ENCODE measurements at regions not wholly inside any gene's neighbourhood (a gene's known extent, or its start where the extent isn't known, plus 50 kb on each side); places are given as distances from the start of the nearest gene placed in this dataset.

- no peak for DNase-seq
Observed at GRCh38 chr14:81673930-81674329, 140.3 kb upstream of the SEL1L start.

GRCh38 chr14:81676395-81676794 is 142.7 kb upstream of the SEL1L start:
- DNase-seq: no peak

GRCh38 chr14:81676879-81677278 is 143.2 kb upstream of the SEL1L start:
- DNase-seq: no peak

- no peak for DNase-seq
Observed at GRCh38 chr14:81677736-81678135, 144.1 kb upstream of the SEL1L start.

GRCh38 chr14:81679226-81679625 is 145.6 kb upstream of the SEL1L start:
- no peak for DNase-seq

- no peak for DNase-seq
Observed at GRCh38 chr14:81681541-81681940, 147.9 kb upstream of the SEL1L start.

GRCh38 chr14:81682134-81682533 is 148.5 kb upstream of the SEL1L start:
- no peak for DNase-seq

GRCh38 chr14:81682701-81683100 is 149.0 kb upstream of the SEL1L start:
- DNase-seq: no peak

- DNase-seq: no peak
Observed at GRCh38 chr14:81684696-81685095, 151.0 kb upstream of the SEL1L start.

GRCh38 chr14:81686512-81686911 is 152.9 kb upstream of the SEL1L start:
- DNase-seq: no peak

- DNase-seq: no peak
Observed at GRCh38 chr14:81691931-81692330, 158.3 kb upstream of the SEL1L start.

- no peak for DNase-seq
Observed at GRCh38 chr14:81694419-81694818, 160.8 kb upstream of the SEL1L start.

GRCh38 chr14:81709681-81710080 is 176.0 kb upstream of the SEL1L start:
- no peak for DNase-seq

GRCh38 chr14:81710232-81710845 is 176.7 kb upstream of the SEL1L start:
- no peak for DNase-seq

GRCh38 chr14:81715731-81716130 is 182.1 kb upstream of the SEL1L start:
- DNase-seq: no peak

- DNase-seq: no peak
Observed at GRCh38 chr14:81716953-81717352, 183.3 kb upstream of the SEL1L start.

GRCh38 chr14:81723956-81724355 is 190.3 kb upstream of the SEL1L start:
- DNase-seq: no peak

GRCh38 chr14:81727218-81727617 is 193.6 kb upstream of the SEL1L start:
- no peak for DNase-seq

GRCh38 chr14:81728447-81728846 is 194.8 kb upstream of the SEL1L start:
- no peak for DNase-seq

- DNase-seq: no peak
Observed at GRCh38 chr14:81729622-81730021, 196.0 kb upstream of the SEL1L start.

- DNase-seq: no peak
Observed at GRCh38 chr14:81737938-81738337, 204.3 kb upstream of the SEL1L start.

GRCh38 chr14:81738946-81739659 is 205.4 kb upstream of the SEL1L start:
- no peak for DNase-seq

- no peak for DNase-seq
Observed at GRCh38 chr14:81743605-81744004, 210.0 kb upstream of the SEL1L start.

GRCh38 chr14:81751198-81751597 is 217.5 kb upstream of the SEL1L start:
- DNase-seq: no peak

GRCh38 chr14:81759541-81759940 is 225.9 kb upstream of the SEL1L start:
- no peak for DNase-seq
